DMS153 treated with DMSO at 0.1 percent for 48 hours (cell line): ENCODE measurements at regions not wholly inside any gene's neighbourhood (a gene's known extent, or its start where the extent isn't known, plus 50 kb on each side); places are given as distances from the start of the nearest gene placed in this dataset.

ENCODE experiments used
- DNase-seq: peaks from one replicate; lab custom pipeline; 2025; ENCODE audit not compliant: unreplicated experiment; lab: John Stamatoyannopoulos, UW

DNA sequence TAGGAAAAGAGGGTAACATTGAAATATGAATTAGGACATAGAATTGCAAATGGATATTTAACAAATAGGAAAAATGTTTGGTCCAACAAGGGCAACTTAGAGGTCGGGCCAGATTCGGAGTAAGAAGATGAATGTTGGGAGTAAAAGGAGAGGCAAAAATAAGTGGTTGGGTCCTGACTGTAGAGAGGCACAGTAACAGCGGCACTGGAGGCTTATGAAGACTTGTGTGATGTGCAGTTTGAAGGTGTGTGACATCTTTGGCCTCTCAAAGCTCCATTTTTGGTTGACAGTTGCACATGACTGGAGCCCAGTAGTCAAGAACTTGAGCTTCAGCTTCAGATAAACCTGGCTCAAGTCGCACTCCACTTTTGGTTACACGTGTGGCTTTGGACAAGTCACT lies 109.9 kb upstream of the PAXBP1 start:
- DNase-seq = no peak

- DNase-seq = no peak
These were observed 112.5 kb upstream of the PAXBP1 start for GRCh38 chr21:32884062-32884461.

DNA sequence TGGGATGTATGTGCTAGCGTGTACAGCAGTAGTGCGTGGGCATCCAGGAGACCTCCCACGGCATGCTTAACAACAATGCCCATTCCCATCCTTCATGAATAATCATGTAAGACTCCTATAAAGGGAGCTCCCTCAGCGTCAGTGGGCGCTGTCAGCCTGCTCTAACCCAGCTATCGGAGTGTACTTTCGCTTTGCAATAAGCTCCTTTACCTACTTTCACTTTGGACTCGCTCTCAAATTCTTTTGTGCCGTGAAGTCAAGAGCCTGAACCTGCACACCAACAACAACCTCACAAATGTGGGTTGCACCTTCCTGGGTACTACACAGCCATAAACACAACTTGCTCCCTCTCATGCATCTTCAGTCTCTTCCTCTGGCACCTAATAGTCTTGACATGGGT lies 114.8 kb upstream of the PAXBP1 start:
- no peak for DNase-seq

DNA sequence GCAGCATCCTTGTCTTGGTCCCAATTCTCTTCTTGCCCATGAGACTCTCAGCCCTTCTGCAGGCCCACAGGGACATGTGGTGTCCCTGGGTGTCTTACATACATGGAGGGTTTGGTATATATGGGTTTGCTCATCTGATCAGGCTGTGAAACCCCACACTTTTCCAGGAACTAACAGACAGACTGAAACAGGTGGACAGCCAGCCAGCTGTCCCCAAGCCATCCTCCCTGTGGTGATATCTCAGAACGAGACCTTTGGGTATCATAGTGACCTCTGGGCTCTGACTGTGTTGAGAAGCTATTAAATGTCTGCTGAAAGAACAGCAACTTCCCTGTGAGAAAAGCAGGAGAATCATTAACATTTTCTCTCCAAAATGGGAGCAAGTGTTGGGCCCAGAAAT lies 115.5 kb upstream of the PAXBP1 start:
- no peak for DNase-seq

GRCh38 chr21:32888971-32889370 lies 117.4 kb upstream of the PAXBP1 start:
- no peak for DNase-seq

DNA sequence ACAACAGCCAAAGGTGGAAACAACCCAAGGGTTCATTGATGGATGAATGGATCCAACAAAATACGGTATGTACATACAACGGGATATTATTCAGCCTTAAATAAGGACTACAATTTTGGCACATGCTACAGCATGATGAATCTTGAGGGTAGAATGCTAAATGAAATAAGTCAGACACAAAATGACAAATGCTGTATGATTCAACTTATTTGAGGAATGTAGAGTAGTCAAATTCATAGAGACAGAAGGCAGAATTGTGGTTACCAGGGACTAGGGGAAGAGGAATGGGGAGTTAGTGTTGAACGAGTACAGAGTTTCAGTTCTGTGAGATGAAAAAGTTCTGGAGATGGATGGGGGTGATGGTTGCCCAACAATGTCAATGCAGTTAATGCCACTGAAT lies 118.0 kb upstream of the PAXBP1 start:
- no peak for DNase-seq

- DNase-seq = no peak
These were observed 122.8 kb upstream of the PAXBP1 start for GRCh38 chr21:32894321-32894720.

GRCh38 chr21:32900814-32901213 lies 124.9 kb upstream of the OLIG2 start:
- no peak for DNase-seq

- DNase-seq = no peak
These were observed 118.2 kb upstream of the OLIG2 start for GRCh38 chr21:32907521-32907920.

DNA sequence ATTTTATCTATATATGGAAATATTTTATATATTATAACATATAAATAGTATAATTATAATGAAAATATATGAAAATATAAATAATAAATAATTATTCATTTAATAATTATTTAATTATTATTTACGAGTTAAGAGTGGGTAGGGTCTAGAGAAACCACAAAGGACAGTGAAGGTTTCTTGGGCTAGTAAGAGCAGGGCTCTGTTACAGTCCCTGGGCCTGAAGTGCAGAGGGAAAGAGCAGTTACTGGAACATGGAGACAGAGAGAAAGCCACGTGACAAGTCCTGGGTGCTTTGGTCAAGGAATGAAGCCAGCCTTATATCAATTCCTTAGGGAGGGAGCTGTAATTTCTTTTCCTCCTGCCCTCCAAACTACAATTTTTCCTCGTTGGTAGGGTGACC lies 117.2 kb upstream of the OLIG2 start:
- DNase-seq = no peak

DNA sequence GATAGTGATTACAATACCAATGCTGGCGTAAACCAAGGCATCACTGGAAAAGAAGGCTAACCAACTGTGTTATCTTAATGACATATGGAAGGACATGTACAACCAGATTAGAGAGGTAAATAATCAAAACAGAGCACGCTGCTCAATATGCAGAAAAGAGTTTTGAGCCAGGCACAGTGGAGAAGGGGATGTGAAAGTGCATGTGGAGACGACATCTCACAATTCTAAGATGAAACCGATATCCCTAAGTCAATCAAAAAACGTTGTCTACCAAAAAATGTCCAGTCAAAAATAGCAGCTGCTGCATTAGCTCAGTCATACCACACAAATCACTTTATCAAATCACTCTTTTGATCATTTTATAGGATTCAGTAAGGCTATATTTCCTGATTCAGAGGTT lies 116.3 kb upstream of the OLIG2 start:
- DNase-seq = no peak

DNA sequence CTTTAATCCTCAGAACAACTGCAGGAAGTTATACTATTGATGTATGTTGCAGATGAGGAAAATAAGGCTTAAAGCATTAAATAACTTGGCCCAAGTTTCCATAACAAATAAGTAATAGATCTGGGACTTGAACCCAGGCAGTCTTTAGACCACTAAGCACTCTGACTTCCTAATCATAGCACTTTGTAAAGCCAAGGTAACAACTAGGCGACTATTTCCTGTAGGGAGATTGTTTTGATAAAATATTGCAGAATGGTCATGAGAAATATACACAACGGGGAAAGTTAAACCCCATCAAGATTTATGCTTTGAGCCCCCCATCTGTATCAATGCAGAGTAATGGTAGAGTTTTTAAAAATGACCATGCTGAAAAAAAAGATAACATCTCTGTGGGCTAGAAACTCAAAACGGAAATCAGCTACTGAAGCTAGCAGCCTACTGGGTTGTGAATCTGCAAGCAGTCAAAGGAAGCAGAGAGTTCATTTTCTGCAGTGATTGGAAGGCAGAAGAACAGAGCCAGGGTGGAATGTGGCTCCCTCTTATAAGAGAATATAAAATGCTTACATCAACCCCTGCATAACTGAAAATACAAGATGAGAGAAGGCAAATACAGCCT lies 111.2 kb upstream of the OLIG2 start:
- DNase-seq = no peak

DNA sequence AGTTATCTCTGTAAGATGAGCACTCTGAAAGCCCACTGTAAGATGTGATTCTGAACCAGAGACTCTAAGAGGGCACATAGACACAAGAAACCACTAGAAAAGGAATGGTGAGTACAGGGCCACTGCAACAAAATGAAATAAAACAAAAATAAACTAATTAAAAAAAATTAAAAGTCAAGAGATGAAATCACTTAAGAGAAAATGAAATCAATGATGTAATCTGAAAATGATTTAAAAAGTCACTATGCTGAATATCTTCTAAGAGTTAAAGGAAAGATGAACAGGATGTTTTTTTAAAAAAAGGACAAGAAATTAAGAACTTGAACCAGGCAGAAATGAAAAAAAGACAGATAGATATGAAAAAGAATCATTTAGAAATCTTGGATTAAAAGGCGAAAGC lies 110.6 kb upstream of the OLIG2 start:
- DNase-seq = no peak

GRCh38 chr21:32916088-32916487 lies 109.6 kb upstream of the OLIG2 start:
- no peak for DNase-seq

DNA sequence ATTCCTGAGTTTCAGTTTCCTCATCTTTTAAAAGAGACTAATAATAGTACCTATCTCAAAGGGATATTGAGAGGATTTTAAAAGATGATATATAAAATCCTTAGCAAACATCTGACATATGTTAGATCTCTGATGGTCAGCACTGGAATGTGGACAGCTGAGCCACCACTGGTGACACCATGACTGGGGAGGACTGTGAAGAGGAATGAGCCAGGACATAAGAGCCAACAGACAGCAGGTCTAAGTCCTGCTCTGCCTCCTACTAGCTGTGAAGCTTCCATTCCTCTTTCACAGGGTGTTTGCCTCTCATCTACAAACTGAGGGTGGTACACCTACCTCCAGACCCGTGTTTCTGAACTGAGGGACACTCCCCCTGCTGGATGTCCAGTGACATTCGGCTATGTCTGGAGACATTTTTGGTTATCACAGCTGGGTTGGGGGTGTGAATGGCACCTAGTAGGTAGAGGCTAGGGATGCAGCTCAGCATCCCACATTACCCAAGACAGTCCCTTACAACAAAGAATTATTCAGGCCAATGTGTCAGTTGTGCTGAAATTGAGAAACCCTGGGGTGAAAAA lies 109.1 kb upstream of the OLIG2 start:
- no peak for DNase-seq

DNA sequence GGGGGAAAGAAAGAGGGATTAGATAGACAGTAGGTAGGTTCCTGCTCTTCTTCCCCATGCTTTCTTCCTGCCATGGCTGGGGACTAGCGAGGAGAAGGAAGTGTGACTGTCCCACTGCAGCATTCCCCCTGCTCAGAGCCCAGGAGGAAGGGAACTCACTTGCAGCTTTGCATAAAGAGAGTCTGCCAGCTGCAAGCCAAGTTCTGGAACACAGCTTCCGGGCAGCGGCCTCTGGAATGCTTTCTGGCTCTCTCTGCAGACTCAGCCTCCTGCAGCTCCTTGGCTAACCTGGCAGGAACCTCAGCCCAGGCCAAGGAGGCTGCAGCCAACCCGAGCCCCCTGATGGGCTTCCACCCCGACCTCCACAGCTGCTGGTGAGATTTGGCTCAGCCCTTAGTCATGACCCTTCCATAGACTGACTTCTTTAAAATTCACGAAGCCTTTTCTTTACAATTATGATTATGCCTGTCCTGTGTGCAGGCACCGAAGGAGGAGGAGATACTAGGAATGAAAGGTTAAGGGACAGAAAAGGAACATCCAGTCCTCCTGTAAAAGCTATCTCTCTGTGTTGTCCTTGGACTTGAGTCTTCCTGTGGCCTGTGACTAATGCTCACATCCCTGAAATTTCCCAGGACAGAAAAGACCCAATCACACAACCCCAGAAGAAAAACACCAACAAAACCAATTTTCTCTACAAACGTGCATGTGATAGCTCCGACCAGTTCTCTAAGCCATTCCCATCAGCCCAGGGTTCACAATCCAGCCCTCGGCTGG lies 108.2 kb upstream of the OLIG2 start:
- no peak for DNase-seq

DNA sequence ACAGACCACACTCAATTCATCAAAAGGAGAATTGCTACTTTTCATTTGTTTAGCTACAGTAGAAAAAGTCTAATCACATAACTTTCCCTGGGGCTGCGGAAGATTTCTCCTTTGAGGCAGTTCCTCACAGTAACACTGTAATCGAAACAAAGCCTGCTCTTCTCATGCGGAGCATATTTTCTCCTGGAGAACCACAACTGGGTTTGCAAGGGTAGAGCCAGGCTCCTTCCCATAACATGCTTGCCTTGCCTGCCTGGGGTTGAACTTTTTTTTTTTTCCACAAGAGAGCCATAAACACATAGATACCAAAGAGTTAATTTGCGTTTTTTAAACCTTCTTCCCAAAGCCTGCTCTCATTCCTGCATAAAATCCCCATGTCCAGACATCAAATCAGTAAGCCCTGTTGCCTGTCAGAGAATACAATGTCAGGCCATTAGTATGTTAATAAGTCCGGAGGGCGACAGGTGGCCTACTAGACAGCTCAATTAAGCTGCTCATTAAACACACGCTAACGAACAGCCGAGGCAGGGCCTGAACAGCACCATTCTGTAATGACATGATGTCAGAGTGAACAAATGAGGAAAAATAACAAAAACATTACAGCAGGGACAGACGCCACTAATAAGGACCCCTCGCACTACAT lies 107.1 kb upstream of the OLIG2 start:
- no peak for DNase-seq

DNA sequence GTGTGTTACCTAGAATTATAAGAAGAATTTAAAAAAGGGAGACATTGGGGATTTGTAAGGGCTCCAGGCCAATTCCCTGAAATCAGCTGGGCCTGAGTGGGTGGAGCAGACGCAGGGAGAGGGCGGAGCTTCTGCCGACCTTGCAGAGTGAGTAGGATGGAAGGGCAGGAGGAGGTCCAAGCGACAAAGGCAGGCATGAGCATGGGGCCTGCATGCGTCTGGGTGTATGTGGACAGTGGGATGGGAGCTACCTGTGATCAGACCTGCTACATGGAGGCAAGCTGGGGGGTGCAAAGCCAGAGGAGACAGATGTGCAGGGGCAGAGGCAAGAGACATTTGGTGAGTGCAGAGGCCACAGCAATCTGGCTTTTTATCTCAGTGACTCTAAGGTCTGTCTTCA lies 105.3 kb upstream of the OLIG2 start:
- no peak for DNase-seq

DNA sequence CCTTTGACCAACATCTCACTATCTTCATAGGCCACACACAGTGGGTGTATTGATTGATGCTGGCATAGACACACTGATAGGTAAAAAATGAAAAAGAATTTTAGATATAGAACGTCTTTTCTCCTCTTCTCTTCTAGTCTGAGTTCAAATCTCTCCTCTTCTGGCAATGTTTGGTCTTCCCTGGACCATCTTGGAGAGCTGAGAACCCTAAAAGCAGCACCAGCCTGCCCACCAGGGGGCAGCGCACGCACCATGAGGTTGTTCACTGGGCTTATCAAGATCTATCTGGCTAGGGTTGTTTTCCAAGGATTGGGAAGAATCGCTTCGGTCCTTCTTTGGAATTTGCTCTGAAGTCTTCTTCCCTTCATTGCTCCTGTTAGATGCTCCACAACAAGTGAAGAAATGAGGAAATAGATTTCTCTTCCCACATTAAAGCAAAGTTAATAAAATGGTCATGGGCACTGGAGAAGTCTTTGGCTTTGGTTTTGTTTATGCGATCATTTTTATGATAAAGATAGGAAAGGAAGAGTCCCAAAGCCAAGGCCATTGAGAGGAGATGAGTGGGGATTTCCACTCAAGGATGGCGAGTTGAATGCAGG lies 104.0 kb upstream of the OLIG2 start:
- DNase-seq = no peak

DNA sequence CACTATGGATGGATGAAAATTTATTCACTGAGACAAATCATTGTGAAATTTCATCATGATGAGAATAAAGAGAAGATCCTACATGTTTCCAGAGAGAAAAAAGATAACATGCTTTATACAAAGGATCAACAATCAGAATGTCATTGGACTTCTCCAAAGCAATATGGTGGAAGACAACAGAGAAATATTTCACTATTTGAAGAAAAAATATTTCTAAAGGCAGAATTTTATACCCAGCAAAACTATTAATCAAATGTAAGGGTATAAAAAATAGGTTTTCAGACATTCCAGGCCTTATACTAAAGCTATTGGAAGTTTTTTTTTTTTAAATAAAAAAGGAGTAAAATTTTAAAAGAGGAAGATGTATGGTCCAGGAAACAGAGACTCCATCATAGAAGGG lies 100.6 kb upstream of the OLIG2 start:
- no peak for DNase-seq

DNA sequence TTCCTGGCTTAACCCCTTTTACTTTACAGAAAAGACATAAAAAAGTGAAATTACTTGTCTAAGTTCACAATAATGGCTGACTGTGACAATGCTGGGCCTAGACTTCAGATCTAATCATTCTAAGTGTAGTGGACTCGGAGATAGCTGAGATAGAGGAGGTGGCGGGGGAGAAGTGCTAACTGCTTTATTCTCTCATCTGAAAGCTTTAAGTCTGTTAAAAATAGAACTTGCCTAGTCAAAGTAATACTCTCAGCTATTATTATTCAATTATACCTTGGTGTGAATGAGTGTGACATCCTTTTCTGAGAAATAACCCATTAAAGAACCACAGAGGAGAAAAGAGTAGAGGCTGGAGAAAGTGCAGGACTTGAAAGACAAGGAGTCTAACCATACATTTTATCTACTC lies 96.1 kb upstream of the OLIG2 start:
- DNase-seq = no peak

DNA sequence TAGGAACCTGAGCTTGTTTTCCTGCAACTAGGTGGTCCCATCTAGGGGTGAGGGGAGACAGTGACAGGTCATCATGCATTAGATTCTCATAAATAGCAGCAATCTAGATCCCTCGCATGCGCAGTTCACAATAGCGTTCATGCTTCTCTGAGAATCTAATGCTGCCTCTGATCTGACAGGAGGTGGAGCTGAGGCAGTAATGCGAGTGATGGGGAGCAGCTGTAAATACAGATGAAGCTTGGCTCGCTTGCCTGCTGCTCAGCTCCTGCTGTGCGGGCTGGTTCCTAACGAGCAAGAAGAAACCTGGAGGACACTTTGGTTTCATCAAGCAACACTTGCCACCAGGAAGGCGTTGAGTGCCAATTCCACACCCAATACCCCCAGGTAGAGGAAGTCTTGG lies 95.1 kb upstream of the OLIG2 start:
- DNase-seq = no peak
